CD1c-positive myeloid dendritic cell (primary cell): ENCODE measurements at regions not wholly inside any gene's neighbourhood (a gene's known extent, or its start where the extent isn't known, plus 50 kb on each side); places are given as distances from the start of the nearest gene placed in this dataset.

Source experiments
- DNase-seq: peaks from one replicate; pipeline ENCODE4 v3.0.0-alpha.2; 2016; ENCODE audit errors: extremely low spot score

DNA sequence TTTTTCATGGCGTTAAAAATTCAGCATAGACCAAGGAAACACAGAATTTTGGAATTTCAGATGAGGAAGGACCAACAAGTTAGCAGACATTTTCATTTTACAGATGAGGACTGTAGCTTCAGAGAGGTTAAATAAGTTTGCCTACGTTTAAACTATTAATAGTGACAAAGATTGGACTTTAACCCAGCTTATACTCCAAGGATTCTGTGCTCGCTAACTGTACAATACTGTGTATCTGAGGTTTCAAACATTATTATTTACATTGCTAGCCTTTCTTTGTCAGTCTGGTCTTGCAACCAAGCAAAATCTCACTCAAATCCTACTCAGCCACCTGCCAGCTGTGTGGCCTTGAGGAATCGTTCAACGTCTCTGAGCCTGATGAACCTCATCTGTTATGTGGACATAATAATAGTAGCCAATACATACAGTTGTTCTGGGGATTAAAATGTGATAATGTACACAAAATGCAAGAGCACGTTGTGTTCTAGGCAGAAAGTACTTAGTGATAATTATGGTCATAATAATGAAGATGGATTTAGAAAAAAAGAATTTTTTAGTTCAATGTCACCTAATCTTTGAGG lies 462.4 kb upstream of the TRIB2 start:
- no peak for DNase-seq

DNA sequence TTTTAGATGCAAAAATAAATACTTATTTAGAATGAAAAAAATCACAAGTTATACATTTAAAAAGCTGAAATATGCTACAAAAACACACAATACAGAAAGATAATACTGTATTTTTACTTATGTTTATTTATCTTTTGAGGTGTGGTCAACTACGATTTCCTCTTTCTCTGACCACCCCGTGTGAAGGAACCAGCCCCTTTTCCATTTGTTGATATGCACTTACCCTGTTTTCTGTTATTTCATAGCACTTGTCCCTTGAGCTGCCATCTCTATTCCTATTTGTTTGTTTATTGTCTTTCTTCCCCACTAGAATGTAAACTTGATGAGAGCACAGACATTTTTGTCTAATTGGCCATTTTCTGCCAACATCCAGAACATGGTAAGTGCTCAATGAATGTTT lies 460.5 kb upstream of the TRIB2 start:
- DNase-seq: no peak

DNA sequence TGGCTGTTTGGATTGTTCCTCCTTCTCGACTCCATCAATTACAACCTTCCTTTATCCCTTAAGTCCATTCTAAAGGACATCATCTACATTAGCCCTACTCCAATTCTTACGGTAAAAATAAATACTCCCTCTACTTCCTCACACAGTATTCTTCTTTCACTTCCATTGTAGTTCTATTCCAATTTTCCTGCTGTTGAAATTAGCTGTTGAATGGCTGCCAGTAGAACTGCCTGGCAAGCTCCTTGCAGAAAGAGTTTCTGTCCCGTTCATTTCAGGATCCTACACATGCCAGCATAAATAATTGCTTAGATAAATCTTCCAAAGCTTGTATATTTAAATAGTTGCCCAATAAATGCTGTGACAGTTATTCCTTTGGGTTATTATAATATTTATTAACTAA lies 459.3 kb upstream of the TRIB2 start:
- no peak for DNase-seq

DNA sequence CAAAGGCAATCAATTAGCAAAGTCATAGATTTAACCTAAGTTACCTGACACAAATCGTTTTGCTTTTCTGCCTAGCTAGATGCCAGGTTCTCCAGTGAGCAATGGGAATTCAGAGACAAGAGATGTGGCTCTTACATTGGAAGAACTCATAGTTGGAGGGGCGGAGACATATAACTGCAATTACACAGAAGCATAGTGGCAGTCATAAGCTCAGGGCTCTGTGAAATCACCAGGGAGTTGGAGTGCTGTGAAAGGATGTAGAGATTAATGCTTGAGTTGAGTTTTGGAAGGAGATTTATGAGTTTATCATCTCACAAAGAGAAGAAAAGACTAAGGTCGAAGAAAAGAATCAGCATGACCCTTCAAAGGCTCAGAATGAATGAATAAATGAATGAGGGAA lies 457.2 kb upstream of the TRIB2 start:
- DNase-seq: no peak

DNA sequence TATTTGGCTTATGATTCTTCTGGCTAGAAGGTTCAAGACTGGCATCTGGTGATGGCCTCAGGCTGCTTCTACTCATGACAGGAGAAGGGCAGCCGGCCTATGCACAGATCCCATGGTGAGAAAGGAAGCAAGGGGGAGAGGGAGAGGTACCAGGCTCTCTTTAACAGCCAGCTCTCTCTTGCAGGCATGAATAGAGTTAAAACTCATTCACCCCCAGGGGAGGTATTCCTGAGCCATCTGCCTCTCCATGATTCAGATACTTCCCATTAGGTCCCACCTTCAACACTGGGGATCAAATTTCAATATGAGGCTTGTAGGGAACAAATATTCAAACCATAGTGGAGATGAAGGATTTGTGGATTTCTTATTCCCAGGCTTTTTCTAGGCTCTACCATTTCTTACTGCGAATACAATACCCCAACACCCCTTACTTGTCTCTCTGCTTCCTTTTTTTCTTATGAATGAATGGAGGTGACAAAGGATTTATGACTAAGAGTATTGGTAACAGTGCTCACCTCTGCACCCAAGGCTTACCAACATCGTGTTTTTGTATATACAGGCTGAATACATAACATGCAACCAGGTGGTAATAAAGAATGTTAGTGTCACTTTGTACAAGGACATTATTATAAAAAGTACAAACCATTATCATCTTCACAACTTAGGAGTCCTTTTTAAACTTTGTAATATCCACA lies 454.6 kb upstream of the TRIB2 start:
- DNase-seq: no peak

DNA sequence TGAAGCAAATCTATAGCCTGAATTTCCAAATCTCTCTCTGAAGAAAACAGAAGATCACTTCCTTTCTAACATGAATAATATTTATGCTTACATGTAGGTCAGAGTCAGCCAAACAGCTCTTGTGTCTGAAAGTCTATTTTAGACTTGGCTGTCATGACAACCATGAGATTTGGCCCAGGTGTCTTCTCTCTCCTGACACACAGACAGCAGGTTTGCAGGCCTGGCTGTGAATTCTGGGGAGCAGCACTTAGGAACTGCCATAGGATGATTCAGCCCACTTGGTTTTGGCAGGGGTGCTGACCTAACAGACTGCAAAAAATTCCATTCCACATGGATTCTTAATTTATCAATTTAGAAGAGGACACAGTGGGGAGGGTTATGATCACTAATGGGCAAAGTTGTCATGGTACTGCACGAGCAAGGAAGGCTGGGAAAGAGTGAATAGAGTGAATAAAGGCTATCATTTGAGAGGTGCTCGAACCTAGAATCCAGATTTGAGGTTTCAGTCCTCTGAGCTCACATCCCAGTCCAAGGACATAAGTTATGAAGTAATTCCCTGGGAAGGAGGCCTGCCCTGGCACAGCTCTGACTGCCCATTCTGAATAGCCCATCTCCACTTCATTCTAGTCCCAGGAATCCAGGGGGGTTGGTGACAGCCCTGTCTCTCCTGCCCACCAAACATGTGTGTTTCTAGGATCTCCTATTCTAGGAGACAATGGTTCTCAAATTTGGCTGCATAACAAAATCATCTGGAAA lies 453.9 kb upstream of the TRIB2 start:
- DNase-seq: no peak

DNA sequence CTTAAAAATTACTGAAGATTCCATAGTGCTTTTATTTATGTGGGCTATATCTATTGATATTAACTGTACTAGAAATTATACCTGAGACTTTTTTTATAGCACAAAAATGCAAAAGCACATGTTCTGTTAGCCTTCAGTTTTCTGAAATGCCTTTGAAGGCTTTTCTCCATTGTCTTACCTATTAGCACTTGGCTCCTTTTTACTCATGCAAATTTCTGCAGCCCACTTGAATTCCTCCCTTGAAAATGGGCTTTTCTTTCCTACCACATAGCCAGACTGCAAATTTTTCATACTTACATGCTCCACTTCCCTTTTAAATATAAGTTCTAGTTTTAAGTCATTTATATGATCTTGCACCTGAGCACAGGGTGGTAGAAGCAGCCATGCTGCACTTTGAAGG lies 453.0 kb upstream of the TRIB2 start:
- DNase-seq: no peak

DNA sequence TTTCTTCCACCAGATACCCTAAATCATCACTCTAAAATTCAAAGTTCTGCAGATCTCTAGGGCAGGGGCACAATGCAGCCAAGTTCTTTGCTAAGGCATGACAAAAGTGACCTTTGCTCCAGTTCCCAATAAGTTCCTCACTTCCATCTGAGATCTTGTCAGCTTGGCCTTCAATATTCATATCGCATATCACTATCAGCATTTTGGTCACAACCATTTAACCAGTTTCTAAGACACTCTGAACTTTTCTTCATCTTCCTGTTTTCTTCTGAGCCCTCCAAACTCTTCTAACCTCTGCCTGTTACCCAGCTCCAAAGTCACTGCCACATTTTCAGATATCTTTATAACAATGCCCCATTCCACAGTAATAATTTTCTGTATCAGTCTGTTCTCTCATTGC lies 452.6 kb upstream of the TRIB2 start:
- no peak for DNase-seq

DNA sequence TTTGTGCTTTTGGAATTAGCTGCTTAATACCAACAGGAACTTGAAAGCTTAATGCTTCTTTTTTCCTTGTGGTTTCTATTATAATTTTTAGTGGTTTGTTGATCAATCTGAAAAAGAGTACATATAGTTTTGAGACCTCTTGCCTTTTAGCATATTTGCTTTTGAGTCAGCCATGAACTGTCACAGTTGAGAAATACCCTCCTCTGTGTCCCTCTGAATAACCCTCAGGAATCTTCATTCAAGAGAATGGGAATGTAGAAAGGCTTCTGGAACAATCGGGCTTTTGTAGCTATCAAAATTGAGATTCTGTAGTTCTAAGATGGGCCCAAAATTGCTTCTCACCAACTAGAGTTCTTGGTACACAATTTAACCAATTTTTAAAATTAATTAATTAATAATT lies 451.1 kb upstream of the TRIB2 start:
- no peak for DNase-seq

DNA sequence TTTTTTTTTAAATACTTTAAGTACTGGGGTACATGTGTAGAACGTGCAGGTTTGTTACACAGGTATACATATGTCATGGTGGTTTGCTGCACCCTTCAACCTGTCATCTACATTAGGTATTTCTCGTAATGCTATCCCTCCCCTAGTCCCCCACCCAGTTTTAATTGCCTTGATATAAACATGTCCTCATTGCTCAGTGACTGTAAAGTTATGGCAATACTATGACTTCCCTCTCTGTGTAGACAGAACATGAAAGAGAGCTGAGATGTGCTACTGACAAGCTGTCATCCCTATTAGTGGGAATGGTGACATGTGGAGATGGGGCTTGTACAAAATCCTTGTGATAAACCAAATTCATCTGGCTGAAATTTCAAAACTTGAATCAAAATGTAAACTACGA lies 449.7 kb upstream of the TRIB2 start:
- no peak for DNase-seq

DNA sequence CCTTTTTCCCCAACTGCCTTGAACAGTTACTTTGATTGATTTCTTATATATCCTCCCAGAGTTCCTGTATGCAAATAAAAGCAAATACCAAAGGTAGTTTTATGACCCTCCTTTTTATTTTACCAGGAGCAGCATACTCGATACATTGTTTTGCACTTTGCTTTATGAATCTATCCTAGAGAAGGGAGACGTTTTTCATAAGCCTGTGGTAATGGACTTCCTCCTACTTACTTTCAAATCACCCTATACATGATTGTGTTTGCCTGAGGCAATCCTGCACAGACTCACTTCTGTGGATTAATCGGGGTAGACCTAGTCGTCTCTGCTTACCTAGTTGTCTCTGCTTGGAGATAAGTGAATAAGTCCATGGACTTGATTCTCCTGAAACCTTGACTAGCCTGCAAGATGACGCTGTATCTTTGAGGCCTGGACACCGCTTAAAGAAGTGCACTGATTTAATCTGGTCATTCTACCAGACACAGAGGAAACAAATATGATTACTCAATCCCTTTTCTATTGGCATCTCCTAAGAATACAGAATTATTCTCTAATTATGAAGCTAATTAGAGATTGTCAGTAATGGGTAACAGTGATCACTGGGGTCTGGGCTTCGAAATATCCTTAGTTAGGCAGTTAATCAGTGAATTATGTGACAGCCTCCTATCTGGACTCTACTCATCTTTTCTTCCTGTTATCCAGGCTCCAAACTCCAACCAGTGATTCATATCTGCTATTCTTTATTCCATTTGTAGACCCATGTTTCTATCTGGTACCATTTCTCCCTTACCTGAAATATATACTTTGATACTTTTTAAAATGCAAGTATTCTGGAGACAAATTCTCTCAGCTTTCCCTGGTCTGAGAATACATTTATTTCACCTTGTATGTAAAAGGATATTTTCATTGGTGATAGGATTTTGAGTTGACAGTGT lies 447.4 kb upstream of the TRIB2 start:
- no peak for DNase-seq

DNA sequence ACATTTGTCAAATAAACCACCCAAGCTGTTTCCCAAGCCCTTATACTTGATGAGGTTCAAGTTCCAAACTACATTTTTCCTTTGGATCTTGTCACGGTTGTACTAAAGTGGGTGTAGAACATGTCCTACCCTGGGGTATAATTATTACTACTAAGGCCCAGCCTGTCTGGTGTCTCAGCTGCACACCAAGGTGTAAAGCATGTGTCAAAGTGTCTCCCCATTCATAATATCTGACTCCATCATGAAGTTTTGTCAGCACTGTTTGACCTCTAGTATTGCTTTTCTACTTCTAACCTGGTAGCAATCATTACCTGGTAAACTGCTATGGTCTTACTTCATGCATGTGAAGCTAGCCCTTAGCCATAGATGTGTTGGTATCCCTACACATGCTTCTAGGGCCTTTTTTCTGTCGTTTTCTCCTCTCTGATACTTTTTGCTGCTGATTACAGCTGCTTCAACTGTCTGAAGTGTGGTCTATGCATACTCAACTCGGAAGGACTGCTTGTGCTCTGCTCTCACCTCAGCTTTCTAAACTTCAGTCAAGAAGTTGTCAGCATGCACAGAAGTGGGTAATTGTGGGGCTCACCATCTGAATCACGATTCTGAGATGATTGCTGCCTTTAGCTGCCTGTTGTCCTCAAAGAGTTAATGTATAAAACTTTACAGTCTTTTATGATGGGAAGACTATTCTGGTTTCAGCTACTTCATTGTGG lies 445.7 kb upstream of the TRIB2 start:
- no peak for DNase-seq

DNA sequence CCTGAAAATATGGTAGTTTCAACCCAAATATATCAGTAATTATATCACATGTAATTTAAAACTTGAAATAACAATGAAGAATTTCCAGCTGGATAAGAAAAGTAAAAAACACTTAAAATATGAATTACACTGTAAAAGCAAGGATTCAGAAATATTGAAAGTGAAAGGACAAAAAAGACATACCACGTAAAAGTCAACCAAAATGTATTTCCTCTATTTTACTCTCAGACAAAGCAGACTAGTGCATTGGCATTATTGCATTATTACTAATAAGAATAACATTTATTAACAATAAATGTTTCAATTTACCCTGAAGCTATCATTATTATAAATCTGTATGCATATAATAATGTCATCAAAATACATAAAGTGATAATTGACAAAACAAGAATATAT lies 445.1 kb upstream of the TRIB2 start:
- DNase-seq: peak; percentile 19

DNA sequence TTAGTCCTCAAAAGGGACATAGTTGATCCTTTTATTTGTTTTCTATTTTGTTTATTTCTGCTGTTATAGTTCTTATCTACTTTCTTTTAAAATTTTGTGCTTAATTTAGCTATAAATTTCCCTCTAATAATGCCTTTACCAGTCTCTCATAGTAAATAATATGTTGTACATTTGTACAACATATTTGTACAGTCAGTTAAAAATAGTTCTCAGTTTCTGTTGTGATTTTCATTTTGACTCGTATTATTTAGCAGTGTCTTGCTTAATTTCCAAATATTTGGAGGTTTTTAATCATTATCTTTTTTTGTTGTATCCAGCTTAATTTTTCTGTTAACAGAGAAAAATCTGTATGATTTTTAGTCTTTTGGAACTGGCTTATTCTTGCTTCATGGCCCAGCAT lies 443.6 kb upstream of the TRIB2 start:
- no peak for DNase-seq

DNA sequence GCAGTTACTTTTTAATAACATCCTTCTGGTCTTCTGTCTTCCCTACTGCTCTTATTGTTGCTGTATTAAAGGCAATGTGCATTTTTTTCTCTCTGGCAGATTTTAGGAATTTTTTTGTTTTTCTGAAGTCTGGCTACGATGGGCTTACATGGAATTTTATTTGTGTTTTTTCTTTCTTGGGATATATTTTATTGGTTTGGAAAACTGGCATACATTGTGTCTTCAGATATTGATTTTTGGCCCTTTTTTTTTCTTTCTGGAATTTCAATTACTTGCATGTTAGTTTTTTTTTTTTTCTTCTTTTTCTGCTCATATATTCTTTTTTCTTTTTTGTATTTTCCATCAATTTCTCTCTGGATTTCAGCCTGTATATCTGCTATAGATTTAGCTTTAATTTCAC lies 442.1 kb upstream of the TRIB2 start:
- no peak for DNase-seq

DNA sequence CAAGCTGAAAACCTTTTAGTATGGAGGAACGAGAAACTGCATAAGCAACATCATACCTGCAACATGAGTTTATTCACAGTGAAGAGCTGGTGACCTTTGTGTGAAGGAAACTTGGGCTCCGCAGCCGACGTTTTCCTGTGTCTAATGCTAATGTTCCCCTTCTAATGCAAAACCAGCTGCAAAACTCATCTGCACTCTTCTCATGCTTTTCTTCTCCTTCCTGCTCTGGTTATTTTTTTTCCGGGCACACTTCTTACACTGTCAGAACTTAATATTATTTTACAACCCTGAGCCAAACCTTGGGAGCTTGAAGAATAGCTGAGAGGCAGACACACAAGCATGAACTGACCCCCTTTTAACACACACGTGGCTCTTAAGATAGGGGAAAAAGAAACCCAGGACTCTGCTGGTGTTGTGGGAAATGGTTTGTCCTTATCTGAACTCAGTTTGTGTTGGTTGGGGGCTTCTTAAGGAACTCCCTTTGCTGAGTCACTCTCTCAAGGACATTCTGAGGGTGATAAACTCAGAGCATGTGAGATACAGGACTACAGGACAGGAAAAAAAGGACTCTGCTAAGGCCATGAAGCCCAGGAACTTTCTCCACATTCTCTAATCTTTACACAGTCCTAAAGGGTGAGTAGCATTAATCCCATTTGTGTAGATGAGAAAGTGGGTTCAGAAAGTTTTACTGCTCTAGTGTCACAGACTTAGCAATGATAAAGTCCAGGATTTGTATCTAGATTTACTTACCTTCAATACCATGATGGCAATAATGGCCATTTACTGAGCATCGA lies 439.3 kb upstream of the TRIB2 start:
- no peak for DNase-seq

DNA sequence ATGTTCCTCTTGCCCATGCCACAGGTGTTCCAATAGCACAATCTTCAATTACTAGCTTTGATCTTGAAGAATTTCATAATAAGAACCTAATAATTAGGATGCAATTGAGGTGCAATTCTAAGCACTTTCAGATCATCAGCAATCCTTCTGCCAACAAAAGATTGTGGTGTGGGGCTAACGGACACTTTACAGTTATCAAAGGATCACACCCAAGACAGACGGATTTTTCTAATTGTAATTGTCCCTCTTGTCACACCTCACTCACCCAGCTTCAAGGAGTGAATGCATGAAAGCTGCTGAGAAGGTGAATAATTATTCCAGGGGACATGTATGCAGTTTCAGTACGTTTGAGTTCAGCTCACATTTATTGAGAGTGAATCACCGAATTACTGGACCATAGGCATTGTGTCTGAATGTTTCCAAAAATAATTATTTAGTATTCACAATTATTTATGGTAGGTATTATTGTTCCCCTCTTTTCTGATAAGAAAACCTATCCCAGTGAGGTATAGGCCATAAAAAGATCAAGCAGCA lies 438.5 kb upstream of the TRIB2 start:
- DNase-seq: no peak

DNA sequence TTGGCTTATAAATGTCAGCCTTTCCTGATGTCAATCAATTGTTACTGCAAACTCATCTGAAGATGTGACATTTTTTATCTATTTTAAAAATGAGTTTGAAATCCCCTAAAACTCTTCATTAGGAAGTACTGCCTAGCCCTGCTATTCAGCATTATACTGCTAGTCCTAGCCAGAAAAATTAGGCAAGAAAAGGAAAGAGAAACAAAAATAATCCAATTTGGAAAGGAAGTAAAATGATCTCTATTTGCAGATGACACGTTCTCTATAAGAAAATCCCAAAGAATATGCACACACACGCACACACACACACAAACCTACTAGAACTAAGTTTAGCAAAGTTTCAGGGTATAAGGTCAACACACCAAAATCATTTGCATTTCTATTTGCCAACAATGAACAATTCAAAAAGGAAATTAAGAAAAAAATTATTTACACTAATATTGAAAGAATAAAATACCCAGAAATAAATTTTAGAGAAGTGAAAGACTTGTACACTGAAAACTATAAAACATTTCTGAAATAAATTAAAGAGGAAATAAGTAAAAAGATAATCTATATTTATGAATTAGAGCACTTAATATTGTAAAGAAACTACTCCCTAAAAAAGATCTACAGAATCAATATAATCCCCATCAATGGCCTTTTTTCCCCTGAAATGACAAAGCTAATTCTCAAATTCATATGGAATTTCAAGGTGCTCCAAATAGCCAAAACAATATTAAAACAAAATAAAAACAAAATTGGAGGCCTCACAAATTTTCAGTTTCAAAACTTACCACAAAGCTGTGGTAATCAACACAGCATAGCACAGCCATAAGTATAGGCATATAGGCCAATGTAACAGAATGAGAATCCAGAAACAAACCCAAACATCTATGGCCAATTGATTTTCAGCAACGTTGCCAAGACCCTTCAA lies 433.7 kb upstream of the TRIB2 start:
- no peak for DNase-seq

DNA sequence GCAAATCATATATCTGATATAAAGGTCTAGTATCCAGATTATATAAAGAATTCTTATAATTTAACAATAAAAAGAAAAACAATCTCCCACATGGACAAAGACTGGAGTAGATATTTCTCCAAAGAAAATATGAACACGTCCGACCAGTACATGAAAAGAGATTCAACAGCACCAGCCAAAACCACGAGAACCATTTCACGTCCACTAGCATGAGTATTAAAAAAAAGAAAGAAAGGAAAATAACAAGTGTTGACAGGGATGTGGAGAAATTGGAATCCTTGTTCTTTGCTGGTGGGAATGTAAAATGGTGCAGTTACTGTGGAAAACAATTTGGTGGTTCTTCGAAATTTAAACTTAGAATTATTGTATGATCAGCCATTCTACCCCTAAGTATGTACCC lies 432.7 kb upstream of the TRIB2 start:
- DNase-seq: no peak
